ENCODE measurements at regions not wholly inside any gene's neighbourhood (a gene's known extent, or its start where the extent isn't known, plus 50 kb on each side); places are given as distances from the start of the nearest gene placed in this dataset.
"Not testable (repeated sequence)": the region's sequence is repeated elsewhere in the genome, so short reads cannot be mapped to it uniquely, and the experiment has no call there.

DNA sequence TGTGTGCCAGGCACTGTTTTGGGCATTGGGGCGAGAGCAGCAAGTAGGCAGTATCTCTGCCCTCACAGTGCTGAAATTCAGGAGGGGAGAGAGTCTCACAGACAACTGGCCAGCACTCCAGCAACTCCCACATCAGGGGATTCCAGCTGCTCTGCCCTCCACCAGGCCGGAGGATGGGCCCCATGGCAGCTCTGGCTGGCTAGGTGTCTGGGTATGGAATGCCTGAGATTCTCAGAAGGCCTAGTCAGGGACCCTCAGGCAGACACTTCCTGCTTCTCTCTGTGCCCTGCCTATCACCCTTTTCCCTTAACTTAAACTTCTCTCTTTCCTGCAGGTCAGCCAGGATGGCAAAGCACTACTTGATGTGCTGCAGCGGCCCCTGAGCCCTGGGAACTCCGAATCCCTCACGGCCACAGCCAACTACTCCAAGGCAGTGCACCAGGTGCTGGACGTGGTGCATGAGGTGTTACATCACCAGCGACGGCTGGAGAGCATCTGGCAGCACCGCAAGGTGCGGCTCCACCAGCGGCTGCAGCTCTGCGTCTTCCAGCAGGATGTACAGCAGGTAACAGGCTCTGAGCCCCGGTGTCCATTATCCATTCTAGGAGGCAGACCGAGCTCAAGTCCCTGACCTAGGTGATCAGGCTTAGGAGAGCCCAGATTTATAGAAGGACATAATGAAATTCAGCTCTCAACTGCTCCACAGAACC, 342.2 kb upstream of the ROPN1 start:
- no peak for DNase-seq

DNA sequence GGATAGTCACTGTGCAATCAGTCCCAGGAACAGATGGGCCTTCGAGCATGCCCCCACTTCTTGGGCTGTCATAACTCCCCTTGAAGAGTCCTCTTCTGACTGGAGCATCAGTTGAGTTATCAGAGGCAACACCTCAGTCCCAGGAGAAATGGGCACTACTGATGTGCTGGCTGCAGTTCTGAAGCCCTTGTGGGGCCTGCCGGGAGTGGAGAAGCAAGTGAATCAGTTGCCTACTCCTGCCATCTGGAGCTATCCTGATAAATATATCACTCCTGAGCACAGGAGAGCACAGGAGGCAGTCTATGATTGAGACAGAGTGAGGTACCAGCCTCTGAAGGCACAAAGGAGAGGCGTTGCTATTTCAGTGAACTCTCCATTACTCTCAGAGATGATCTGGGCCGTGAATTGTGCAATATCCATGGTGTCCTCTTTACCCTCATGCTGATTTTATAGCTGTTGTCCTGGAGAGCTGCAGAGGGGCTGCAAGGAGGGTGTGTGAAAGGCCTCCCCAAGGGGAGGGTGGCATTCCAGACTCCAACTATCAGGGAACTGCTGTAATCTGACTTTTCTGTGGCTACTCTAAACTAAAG, 344.2 kb upstream of the ROPN1 start:
- DNase-seq, result no peak

GRCh38 chr3:124345845-124346244, 353.9 kb upstream of the ROPN1 start:
- no peak for DNase-seq

GRCh38 chr3:124346487-124346886, 354.6 kb upstream of the ROPN1 start:
- no peak for DNase-seq

- no peak for DNase-seq
Measured at GRCh38 chr3:124347418-124347817, 355.5 kb upstream of the ROPN1 start.

- DNase-seq, result not testable (repeated sequence)
Measured at GRCh38 chr3:124348555-124348954, 356.6 kb upstream of the ROPN1 start.

- DNase-seq, result no peak
Measured at GRCh38 chr3:124351430-124352148, 359.7 kb upstream of the ROPN1 start.

- no peak for DNase-seq
Measured at GRCh38 chr3:124352149-124352539, 360.2 kb upstream of the ROPN1 start.

GRCh38 chr3:124353691-124354090, 361.8 kb upstream of the ROPN1 start:
- no peak for DNase-seq

DNA sequence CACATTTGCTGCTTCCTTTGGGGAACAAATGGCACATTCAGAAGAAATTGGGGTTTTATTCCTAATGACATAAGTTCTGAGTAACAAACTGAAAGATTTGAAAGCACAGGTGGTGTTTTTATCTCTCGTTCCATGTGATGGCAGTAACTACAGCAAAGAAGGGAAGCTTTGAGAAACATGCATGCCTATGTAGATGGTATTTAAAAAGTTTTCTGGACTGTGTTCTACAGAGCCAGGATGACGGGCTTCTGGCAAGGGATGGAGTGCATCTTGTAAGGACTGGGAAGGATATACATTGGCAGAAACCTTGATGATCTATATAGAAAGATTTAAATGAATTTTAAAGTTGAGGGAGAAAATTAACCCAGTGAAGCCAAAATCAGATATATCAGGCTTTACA, 362.2 kb upstream of the ROPN1 start:
- DNase-seq, result no peak

- no peak for DNase-seq
Measured at GRCh38 chr3:124358156-124358555, 366.2 kb upstream of the ROPN1 start.

GRCh38 chr3:124360155-124360554, 368.2 kb upstream of the ROPN1 start:
- no peak for DNase-seq

DNA sequence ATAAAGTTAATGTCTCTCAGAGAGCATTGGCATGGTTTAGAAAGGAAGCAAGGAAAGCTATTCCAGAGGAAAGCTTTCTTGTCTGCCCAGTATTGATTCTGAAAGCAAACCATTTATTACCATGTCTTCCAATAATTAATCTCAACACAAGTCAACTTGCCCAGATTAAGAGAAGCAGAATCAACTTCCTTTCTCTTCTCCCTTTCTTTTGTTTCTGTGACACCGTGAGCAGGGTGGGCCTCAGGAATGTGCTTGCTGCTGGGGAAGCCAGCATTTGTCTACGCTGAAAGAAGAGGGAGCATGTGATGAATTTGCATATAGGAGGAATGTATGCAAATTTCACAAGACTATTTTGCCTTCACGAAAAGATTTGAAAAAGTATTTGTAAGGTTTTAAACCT, 368.6 kb upstream of the ROPN1 start:
- DNase-seq, result no peak

- no peak for DNase-seq
Measured at GRCh38 chr3:124361566-124361965, 368.7 kb upstream of the UMPS start.

DNA sequence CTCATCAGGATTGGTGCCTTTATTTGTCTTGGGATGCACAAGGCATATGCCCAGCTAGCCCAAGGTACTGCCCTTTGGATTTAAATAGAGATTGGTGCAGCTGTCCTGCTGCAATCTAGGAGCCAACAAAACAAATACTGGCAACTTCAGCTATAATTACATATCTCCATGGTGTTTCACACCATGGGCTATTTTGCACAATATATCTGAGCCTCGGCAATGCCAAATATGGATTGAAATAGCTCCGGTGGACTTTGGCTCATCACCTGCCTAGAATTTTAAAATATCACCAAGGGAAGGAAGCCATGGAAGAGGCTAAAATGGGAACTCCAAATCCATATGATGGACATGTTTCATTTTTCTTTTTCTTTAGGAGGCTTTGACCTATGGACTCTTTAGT, 367.8 kb upstream of the UMPS start:
- no peak for DNase-seq

DNA sequence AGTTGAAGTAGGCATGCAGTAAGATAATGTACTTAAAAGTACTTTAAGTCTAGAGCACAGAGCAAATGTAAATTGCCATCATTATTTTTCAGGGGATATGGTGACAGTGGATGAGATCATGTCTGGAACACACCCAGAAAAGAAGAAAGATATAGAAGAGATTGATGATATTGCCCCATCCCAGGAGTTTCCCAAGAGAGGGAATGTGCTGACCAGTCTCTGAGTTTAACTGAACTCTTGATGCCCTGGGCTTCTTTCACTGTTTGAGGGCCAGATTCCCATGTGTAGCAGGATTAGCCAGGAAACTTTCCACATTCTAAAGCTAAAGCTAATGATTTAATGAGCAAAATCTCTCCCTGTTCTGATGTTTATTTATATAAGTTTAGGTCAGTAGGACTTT, 366.8 kb upstream of the UMPS start:
- DNase-seq, result no peak

- no peak for DNase-seq
Measured at GRCh38 chr3:124364317-124365020, 365.8 kb upstream of the UMPS start.

GRCh38 chr3:124366655-124367054, 363.6 kb upstream of the UMPS start:
- DNase-seq, result not testable (repeated sequence)

DNA sequence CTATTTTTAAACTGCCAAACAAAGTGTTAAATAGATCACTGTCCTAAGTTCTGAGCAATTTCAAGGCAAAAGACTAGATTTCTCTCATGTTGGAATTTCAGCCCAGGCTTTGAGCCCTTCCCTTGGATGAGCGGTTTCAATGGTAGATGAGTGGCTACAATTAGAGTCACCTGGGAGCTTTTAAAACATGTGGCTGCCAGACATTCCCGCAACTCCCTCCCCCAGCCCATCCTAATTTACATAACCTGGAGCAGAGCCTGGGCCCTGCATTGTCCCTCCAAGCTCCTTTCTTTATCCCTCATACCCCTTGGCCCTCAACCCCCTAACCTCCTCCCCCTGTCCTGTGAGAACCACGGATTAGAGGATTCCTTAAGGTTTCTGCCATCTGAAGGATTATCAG, 357.5 kb upstream of the UMPS start:
- no peak for DNase-seq

DNA sequence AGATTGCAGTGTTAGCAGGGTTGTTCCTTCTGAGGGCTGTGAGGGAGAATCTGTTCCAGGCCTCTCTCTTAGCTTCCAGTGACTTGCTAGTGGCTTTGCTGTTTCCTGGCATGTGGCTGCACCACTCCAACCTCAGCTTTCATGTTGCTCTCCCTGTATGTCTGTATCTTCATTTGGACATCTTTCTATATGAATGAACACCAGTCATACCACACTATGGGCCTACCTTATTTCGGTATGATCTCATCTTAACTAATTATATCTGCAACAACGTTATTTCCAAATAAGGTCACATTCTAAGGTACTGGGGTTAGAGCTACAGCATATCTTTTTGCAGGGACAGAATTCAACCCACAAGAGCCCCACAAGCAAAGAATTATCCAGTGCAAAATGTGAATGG, 356.7 kb upstream of the UMPS start:
- no peak for DNase-seq

DNA sequence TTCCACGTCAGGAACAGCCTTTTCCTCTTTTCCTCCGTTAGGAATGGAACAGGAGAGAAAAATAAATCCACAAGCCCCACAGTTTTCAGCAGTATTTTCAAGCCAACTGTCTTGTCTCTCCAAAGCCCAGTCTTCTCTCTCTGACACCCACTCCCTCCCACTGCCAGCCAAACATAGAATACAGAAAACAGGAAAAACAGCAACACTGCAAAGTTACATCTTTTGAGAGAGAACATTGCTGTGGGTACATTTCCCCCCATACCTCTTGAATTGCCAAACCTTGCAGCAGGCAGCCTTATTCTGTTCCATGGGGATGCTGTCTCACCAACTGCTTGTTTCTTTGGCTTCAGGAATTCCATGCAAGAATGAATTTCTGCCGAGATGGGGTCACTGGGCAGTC, 355.7 kb upstream of the UMPS start:
- no peak for DNase-seq

- DNase-seq, result no peak
Measured at GRCh38 chr3:124381575-124382333, 348.5 kb upstream of the UMPS start.

DNA sequence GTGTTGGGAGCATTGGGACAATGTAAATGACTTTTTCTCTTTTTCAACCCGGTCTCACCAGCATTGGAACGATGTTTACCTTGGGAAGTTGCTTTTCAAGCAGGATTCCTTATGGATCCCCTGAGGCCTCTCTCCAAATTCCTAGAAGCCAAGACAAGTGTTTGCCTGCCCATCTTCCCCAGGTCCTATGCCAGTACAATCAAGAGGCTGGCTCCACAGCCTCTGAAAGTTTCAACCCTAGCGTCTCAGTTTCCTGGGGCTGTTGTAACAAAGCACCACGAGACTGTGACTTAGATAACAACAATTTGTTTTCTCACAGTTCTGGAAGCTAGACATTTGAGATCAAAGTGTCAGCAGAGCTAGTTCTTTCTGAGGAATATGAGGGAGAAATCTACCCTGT, 347.2 kb upstream of the UMPS start:
- no peak for DNase-seq
